Peyer's patch (tissue), 4 donors: ENCODE measurements at regions not wholly inside any gene's neighbourhood (a gene's known extent, or its start where the extent isn't known, plus 50 kb on each side); places are given as distances from the start of the nearest gene placed in this dataset.

ENCODE experiments used
- POLR2A ChIP-seq, 2 donors: fragments of 450-650 bp; IDR thresholded peaks; one replicate each; pipeline ENCODE4 v1.5.1; 2017; ENCODE audit warnings: antibody characterized with exemption in 2 of 2, mild to moderate bottlenecking in 2 of 2, moderate library complexity in 2 of 2
- TF ChIP-seq, protein P1 (sequence below), 6 experiments: fragments of 450-650 bp in 4 of 6; fragments of 200-600 bp in 2 of 6; sonication (generic) in 1 of 6; IDR thresholded peaks; one replicate each; pipeline ENCODE4 v1.5.1; 2017 to 2019; ENCODE audit warnings: antibody characterized with exemption in 6 of 6, mild to moderate bottlenecking in 3 of 6, moderate library complexity in 1 of 6

- no peak for TF ChIP-seq POLR2A (IDR thresholded peaks at IDR 0.05)
- TF ChIP-seq, protein P1, sequence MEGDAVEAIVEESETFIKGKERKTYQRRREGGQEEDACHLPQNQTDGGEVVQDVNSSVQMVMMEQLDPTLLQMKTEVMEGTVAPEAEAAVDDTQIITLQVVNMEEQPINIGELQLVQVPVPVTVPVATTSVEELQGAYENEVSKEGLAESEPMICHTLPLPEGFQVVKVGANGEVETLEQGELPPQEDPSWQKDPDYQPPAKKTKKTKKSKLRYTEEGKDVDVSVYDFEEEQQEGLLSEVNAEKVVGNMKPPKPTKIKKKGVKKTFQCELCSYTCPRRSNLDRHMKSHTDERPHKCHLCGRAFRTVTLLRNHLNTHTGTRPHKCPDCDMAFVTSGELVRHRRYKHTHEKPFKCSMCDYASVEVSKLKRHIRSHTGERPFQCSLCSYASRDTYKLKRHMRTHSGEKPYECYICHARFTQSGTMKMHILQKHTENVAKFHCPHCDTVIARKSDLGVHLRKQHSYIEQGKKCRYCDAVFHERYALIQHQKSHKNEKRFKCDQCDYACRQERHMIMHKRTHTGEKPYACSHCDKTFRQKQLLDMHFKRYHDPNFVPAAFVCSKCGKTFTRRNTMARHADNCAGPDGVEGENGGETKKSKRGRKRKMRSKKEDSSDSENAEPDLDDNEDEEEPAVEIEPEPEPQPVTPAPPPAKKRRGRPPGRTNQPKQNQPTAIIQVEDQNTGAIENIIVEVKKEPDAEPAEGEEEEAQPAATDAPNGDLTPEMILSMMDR (IDR thresholded peaks at IDR 0.05): no peak
These were observed 240.4 kb upstream of the NAV3 start for GRCh38 chr12:77590306-77590705.
